NCI-H748 treated with DMSO at 0.1 percent for 48 hours (cell line): ENCODE measurements at regions not wholly inside any gene's neighbourhood (a gene's known extent, or its start where the extent isn't known, plus 50 kb on each side); places are given as distances from the start of the nearest gene placed in this dataset.

Experiments
- DNase-seq: peaks from one replicate; lab custom pipeline; 2025; lab: John Stamatoyannopoulos, UW

- DNase-seq = no peak
These were observed 136.8 kb downstream of the RDH14 start for GRCh38 chr2:18423636-18424035.

GRCh38 chr2:18422432-18423165, 137.9 kb downstream of the RDH14 start:
- DNase-seq = no peak

- DNase-seq = no peak
These were observed 146.6 kb downstream of the RDH14 start for GRCh38 chr2:18413676-18414396.

- DNase-seq = no peak
These were observed 147.3 kb downstream of the RDH14 start for GRCh38 chr2:18412980-18413675.

- no peak for DNase-seq
These were observed 148.8 kb downstream of the RDH14 start for GRCh38 chr2:18411626-18412025.

- DNase-seq = no peak
These were observed 149.9 kb downstream of the RDH14 start for GRCh38 chr2:18410543-18410942.

- DNase-seq = no peak
These were observed 151.8 kb downstream of the RDH14 start for GRCh38 chr2:18408638-18409037.

GRCh38 chr2:18406219-18406618, 154.2 kb downstream of the RDH14 start:
- DNase-seq = no peak

GRCh38 chr2:18404708-18405107, 155.7 kb downstream of the RDH14 start:
- DNase-seq = no peak

GRCh38 chr2:18403921-18404522, 156.4 kb downstream of the RDH14 start:
- no peak for DNase-seq

GRCh38 chr2:18402831-18403230, 157.6 kb downstream of the RDH14 start:
- DNase-seq = no peak

- DNase-seq = no peak
These were observed 159.0 kb downstream of the RDH14 start for GRCh38 chr2:18401471-18401870.

GRCh38 chr2:18399601-18400000, 160.9 kb downstream of the RDH14 start:
- no peak for DNase-seq

- DNase-seq = no peak
These were observed 161.6 kb downstream of the RDH14 start for GRCh38 chr2:18398833-18399232.

GRCh38 chr2:18396329-18397010, 164.0 kb downstream of the RDH14 start:
- DNase-seq = no peak

GRCh38 chr2:18395555-18395954, 164.9 kb downstream of the RDH14 start:
- no peak for DNase-seq

GRCh38 chr2:18387441-18388206, 172.8 kb downstream of the RDH14 start:
- peak; percentile 47 for DNase-seq

GRCh38 chr2:18384242-18384641, 176.2 kb downstream of the RDH14 start:
- DNase-seq = no peak

GRCh38 chr2:18381386-18381785, 179.1 kb downstream of the RDH14 start:
- no peak for DNase-seq

- DNase-seq = no peak
These were observed 180.1 kb downstream of the RDH14 start for GRCh38 chr2:18380321-18380720.

GRCh38 chr2:18379870-18380269, 180.6 kb downstream of the RDH14 start:
- no peak for DNase-seq
